Stomach (tissue), 8 donors: ENCODE measurements at regions not wholly inside any gene's neighbourhood (a gene's known extent, or its start where the extent isn't known, plus 50 kb on each side); places are given as distances from the start of the nearest gene placed in this dataset.
"Not testable (repeated sequence)": the region's sequence is repeated elsewhere in the genome, so short reads cannot be mapped to it uniquely, and the experiment has no call there.

Experiments
- DNase-seq, 2 donors: peaks; one replicate each; pipeline versions ENCODE4 v3.0.0 to v3.0.0-alpha.2; 2013 to 2019
- H3K27ac ChIP-seq, 5 donors: fragments of 200-600 bp in 4 of 5; sonication (generic) in 4 of 5; one replicate each; pipeline ENCODE4 v1.5.1; 2013 to 2019; ENCODE audit warnings: mild to moderate bottlenecking in 1 of 5, moderate library complexity in 1 of 5
- H3K27me3 ChIP-seq, 3 donors: fragments of 200-600 bp; sonication (generic); one replicate each; pipeline ENCODE4 v1.5.1; 2017 to 2019; ENCODE audit warnings: mixed run types in 1 of 3
- H3K36me3 ChIP-seq, 4 donors: fragments of 200-600 bp; sonication (generic); 1 replicate in 3 of 4; 2 replicates in 1 of 4; pipeline ENCODE4 v1.5.1; 2016 to 2019
- H3K4me1 ChIP-seq, 4 donors: fragments of 200-600 bp; sonication (generic); one replicate each; pipeline ENCODE4 v1.5.1; 2016 to 2019
- H3K4me3 ChIP-seq, 4 donors: fragments of 200-600 bp; sonication (generic) in 3 of 4; one replicate each; pipeline ENCODE4 v1.5.1; 2016 to 2019; ENCODE audit warnings: mild to moderate bottlenecking in 1 of 4
- H3K9me3 ChIP-seq, 4 donors: fragments of 200-600 bp; sonication (generic); one replicate each; pipeline ENCODE4 v1.5.1; 2016 to 2019
- EP300 ChIP-seq: sonication (generic); formaldehyde crosslinking; IDR thresholded peaks from one replicate; pipeline ENCODE4 v1.6.1; 2017; ENCODE audit warnings: antibody characterized with exemption
- POLR2A ChIP-seq, 4 donors: fragments of 450-650 bp; IDR thresholded peaks; one replicate each; pipeline ENCODE4 v1.6.1; 2016; ENCODE audit warnings: antibody characterized with exemption in 4 of 4, control low read depth in 2 of 4, mild to moderate bottlenecking in 1 of 4, moderate library complexity in 1 of 4
- POLR2AphosphoS5 ChIP-seq, 3 donors: sonication (generic); formaldehyde crosslinking; IDR thresholded peaks; one replicate each; pipeline ENCODE4 v1.6.1; 2016; ENCODE audit warnings: antibody characterized with exemption in 3 of 3
- WGBS, 5 donors: extraction: QIAGEN DNeasy Blood & Tissue Kit in 3 of 5; methylation state at CpG; one replicate each; pipeline versions ENCODE4 v1.1.5 to v1.1.7; 2013 to 2018; 5-methylcytosine and 5-hydroxymethylcytosine counted together
- intact Hi-C: fragments of 100-400 bp; cut with DNase I; formaldehyde crosslinking; loops from one replicate; pipeline ENCODE4 v1.15.1; 2023; ENCODE audit warnings: low total_unique reads
- TF ChIP-seq, protein P1 (sequence below), 7 experiments: fragments of 450-650 bp in 4 of 7; fragments of 200-600 bp in 3 of 7; sonication (generic) in 3 of 7; IDR thresholded peaks; one replicate each; pipeline ENCODE4 v1.5.1; 2016 to 2019; ENCODE audit warnings: antibody characterized with exemption in 7 of 7, control low read depth in 2 of 7, mild to moderate bottlenecking in 1 of 7
- donor health status: healthy with polysubstance abuse.
- donor health status: Bipolar disorder and iron deficiency.
- donor health status: healthy.

DNA sequence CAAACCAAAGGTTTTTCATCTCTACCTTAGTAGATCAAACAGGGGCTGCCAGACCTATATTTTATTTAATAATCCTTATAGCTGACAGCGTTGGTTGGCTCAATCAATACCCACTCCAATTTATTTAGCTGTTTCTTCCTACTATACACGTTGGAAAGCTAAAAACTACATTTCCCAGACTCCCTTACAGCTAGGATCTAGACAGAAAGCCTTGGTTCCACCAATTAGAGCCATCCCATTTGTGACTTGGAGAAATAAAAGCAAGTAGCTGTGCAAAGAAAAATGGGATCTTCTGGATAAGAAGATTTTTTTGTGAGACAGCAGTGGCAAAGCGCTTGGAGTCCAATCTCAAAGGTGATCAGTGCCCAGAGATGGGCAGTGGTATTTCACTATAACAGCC is 331.3 kb upstream of the MEIS1 start:
- peaks cover 0 to 7% (median 0%) of the 10 kb centered on the region in 4 donors for H3K4me1 ChIP-seq
- no peaks in the 10 kb centered on the region for H3K27me3 ChIP-seq
- DNase-seq: no peak
- WGBS, 5 donors: 68 to 79% (median 78%) methylated on average over 3 of the region's 3 CpGs
- no peak overlapping the region for H3K4me3 ChIP-seq
- H3K36me3 ChIP-seq: no peaks in the 10 kb centered on the region
- TF ChIP-seq EP300: no peak
- intact Hi-C loops: no loop called here
- no peaks in the 10 kb centered on the region for H3K9me3 ChIP-seq
- no peak overlapping the region for H3K27ac ChIP-seq

DNA sequence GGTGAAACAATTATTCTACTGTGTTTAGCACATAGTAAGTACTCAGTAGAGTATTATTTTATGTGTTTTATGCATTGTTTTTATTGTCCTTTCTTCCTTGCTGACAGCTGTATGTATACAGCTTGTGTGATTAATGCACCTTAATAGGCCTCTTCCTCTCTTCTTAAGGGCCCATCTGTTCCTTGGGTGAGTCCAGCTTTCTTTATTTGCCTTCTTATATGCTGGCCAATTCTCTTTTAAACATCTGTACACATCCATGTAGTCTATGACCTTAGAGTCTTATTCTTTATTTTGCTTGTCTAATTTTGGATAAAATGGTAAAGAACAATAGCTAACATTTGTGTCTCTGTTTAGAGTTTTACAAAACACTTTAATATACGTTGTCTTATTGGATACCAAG is 333.7 kb upstream of the MEIS1 start:
- intact Hi-C loops: no loop called here
- DNase-seq: no peak
- Histone ChIP-seq H3K4me1 (peaks cover 0 to 7% (median 0%) of the 10 kb centered on the region in 4 donors), H3K9me3 (no peaks in the 10 kb centered on the region), H3K27me3 (no peaks in the 10 kb centered on the region), H3K4me3 (no peak overlapping the region), H3K36me3 (no peaks in the 10 kb centered on the region), H3K27ac (no peak overlapping the region)
- TF ChIP-seq EP300 (no peak), POLR2AphosphoS5 (IDR thresholded peaks at IDR 0.05) (no peak), POLR2A (IDR thresholded peaks at IDR 0.05) (no peak)
- TF ChIP-seq, protein P1, sequence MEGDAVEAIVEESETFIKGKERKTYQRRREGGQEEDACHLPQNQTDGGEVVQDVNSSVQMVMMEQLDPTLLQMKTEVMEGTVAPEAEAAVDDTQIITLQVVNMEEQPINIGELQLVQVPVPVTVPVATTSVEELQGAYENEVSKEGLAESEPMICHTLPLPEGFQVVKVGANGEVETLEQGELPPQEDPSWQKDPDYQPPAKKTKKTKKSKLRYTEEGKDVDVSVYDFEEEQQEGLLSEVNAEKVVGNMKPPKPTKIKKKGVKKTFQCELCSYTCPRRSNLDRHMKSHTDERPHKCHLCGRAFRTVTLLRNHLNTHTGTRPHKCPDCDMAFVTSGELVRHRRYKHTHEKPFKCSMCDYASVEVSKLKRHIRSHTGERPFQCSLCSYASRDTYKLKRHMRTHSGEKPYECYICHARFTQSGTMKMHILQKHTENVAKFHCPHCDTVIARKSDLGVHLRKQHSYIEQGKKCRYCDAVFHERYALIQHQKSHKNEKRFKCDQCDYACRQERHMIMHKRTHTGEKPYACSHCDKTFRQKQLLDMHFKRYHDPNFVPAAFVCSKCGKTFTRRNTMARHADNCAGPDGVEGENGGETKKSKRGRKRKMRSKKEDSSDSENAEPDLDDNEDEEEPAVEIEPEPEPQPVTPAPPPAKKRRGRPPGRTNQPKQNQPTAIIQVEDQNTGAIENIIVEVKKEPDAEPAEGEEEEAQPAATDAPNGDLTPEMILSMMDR (IDR thresholded peaks at IDR 0.05): no peak
- WGBS, 5 donors: 66 to 82% (median 75%) methylated on average over 1 of the region's 1 CpG

DNA sequence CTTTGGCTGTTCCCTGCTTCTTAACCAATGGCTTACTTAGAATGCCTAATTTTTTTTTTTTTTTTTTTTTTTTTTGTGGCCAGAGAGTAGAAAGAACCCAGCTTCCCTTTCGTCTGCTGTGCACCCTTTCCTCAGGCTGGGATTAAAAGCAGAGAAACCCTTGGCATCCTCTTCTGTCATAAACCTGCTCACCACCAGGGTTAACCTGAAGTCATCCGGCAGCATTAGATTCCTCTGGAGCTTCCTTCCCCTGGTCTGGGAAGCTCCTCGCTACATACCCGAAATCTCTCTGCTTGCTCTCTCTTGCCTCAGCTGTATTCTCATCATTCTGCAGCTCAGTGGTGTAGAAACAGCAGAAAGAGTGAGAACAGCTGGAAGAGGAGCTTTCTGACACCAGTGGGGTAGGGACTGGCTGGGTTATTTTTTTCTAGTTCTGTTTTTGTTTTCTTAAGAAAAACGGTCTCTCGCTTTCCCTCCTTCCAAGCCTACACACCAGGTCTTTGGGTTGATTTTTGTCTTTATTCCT is 339.0 kb upstream of the MEIS1 start:
- WGBS, 5 donors: 62 to 71% (median 68%) methylated on average over 6 of the region's 6 CpGs
- TF ChIP-seq, protein P1 (IDR thresholded peaks at IDR 0.05): no peak
- TF ChIP-seq POLR2AphosphoS5 (IDR thresholded peaks at IDR 0.05): no peak
- TF ChIP-seq POLR2A (IDR thresholded peaks at IDR 0.05): no peak
- TF ChIP-seq EP300: no peak
- DNase-seq: no peak
- Histone ChIP-seq H3K27ac (no peak overlapping the region), H3K4me3 (no peak overlapping the region), H3K36me3 (no peaks in the 10 kb centered on the region), H3K27me3 (no peaks in the 10 kb centered on the region), H3K9me3 (no peaks in the 10 kb centered on the region), H3K4me1 (no peaks in the 10 kb centered on the region)
- intact Hi-C loops: no loop called here

DNA sequence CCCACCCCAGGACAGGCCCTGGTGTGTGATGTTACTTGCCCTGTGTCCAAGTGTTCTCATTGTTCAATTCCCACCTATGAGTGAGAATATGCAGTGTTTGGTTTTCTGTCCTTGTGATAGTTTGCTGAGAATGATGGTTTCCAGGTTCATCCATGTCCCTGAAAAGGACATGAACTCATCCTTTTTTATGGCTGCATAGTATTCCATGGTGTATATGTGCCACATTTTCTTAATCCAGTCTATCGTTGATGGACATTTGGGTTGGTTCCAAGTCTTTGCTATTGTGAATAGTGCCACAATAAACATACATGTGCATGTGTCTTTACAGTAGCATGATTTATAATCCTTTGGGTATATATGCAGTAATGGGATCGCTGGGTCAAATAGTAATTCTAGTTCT is 340.2 kb upstream of the MEIS1 start:
- H3K4me1 ChIP-seq, H3K27ac ChIP-seq, DNase-seq, H3K4me3 ChIP-seq, H3K36me3 ChIP-seq, H3K9me3 ChIP-seq, H3K27me3 ChIP-seq, intact Hi-C loops: not testable (repeated sequence)
- 85 to 98% (median 92%) methylated on average over 1 to 2 of the region's 2 CpGs for WGBS, 5 donors

DNA sequence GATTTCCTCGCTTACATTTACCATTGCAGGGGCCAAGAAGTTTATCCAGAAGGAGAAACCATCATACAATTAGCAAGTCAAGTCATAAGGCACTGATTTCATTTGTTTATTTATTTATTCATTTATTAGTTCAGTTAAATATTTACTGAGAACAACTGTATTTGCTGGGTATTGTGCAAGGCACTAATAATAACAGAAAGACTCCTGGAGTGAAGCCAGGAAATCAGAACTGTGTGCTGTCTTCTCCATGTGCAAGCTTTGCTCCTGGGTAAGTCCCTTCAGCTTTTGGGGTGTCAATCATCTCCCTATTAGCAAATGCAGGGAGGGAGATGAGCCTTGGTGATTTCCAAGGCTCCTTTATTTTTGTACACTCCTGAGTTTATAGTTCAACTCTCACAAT is 341.6 kb upstream of the MEIS1 start:
- WGBS, 5 donors: 48 to 84% (median 73%) methylated on average over 1 of the region's 1 CpG
- no peaks in the 10 kb centered on the region for H3K4me1 ChIP-seq
- no peaks in the 10 kb centered on the region for H3K36me3 ChIP-seq
- no peak for DNase-seq
- TF ChIP-seq, protein P1 (IDR thresholded peaks at IDR 0.05): no peak
- TF ChIP-seq POLR2AphosphoS5 (IDR thresholded peaks at IDR 0.05): no peak
- no peak for TF ChIP-seq EP300
- no peak for TF ChIP-seq POLR2A (IDR thresholded peaks at IDR 0.05)
- H3K27me3 ChIP-seq: no peaks in the 10 kb centered on the region
- H3K4me3 ChIP-seq: no peak overlapping the region
- intact Hi-C loops: no loop called here
- peaks cover 0 to 6% (median 0%) of the 10 kb centered on the region in 4 donors for H3K9me3 ChIP-seq
- no peak overlapping the region for H3K27ac ChIP-seq
